ENCODE measurements at regions not wholly inside any gene's neighbourhood (a gene's known extent, or its start where the extent isn't known, plus 50 kb on each side); places are given as distances from the start of the nearest gene placed in this dataset.

GRCh38 chr6:113488061-113488460 lies 369.1 kb upstream of the MARCKS start:
- Mint-ChIP-seq H3K4me1 (no peaks in the 10 kb centered on the region), H3K9me3 (peaks cover 0 to 2% (median under 1%) of the 10 kb centered on the region in 6 donors), H3K36me3 (no peaks in the 10 kb centered on the region), H3K27ac (no peak overlapping the region), H3K27me3 (ENCODE audit: low read depth in 3 of 3) (peaks cover 0 to 3% (median 0%) of the 10 kb centered on the region in 3 donors), H3K4me3 (no peak overlapping the region)
- no peak for DNase-seq

GRCh38 chr6:113488812-113489685 lies 368.1 kb upstream of the MARCKS start:
- H3K4me3 Mint-ChIP-seq = no peak overlapping the region
- H3K9me3 Mint-ChIP-seq = peaks cover 0 to 2% (median under 1%) of the 10 kb centered on the region in 6 donors
- no peaks in the 10 kb centered on the region for H3K4me1 Mint-ChIP-seq
- DNase-seq = no peak
- no peak overlapping the region for H3K27ac Mint-ChIP-seq
- no peaks in the 10 kb centered on the region for H3K36me3 Mint-ChIP-seq
- peaks cover 0 to 3% (median 0%) of the 10 kb centered on the region in 3 donors for H3K27me3 Mint-ChIP-seq (ENCODE audit: low read depth in 3 of 3)

GRCh38 chr6:113489952-113490746 lies 367.0 kb upstream of the MARCKS start:
- H3K27ac Mint-ChIP-seq = no peak overlapping the region
- no peak for DNase-seq
- peaks cover 0 to 2% (median under 1%) of the 10 kb centered on the region in 6 donors for H3K9me3 Mint-ChIP-seq
- H3K4me3 Mint-ChIP-seq = no peak overlapping the region
- H3K27me3 Mint-ChIP-seq (ENCODE audit: low read depth in 3 of 3) = peaks cover 0 to 3% (median 0%) of the 10 kb centered on the region in 3 donors
- H3K36me3 Mint-ChIP-seq = no peaks in the 10 kb centered on the region
- no peaks in the 10 kb centered on the region for H3K4me1 Mint-ChIP-seq

DNA sequence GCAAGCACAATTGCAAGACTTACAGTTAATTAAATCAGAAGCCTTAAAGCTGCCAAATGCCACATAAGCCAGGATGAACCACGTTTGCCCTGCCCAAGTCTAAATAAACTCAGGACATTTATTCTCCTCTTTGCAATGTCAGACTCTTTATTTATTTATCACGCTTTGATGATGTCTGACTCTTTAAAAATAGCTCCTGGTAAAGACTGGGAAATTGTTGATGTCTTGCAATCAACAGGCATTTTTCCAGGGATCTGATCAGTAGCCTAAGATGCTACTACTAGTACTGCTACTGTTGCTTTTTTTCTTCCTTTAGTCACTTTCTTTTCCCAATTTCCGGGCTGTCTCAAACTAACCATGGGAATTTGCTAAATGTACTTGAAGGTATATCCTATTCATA lies 365.8 kb upstream of the MARCKS start:
- Mint-ChIP-seq H3K4me3 (no peak overlapping the region), H3K36me3 (no peaks in the 10 kb centered on the region), H3K27ac (no peak overlapping the region), H3K27me3 (ENCODE audit: low read depth in 3 of 3) (peaks cover 0 to 3% (median 0%) of the 10 kb centered on the region in 3 donors), H3K4me1 (no peaks in the 10 kb centered on the region), H3K9me3 (peaks cover 0 to 2% (median under 1%) of the 10 kb centered on the region in 6 donors)
- no peak for DNase-seq

- H3K36me3 Mint-ChIP-seq = no peaks in the 10 kb centered on the region
- H3K4me3 Mint-ChIP-seq = no peak overlapping the region
- no peaks in the 10 kb centered on the region for H3K9me3 Mint-ChIP-seq
- no peak overlapping the region for H3K27ac Mint-ChIP-seq
- H3K27me3 Mint-ChIP-seq (ENCODE audit: low read depth in 3 of 3) = peaks cover 0 to 3% (median 0%) of the 10 kb centered on the region in 3 donors
- no peaks in the 10 kb centered on the region for H3K4me1 Mint-ChIP-seq
- DNase-seq = no peak
Observed at GRCh38 chr6:113493991-113494390, 363.2 kb upstream of the MARCKS start.

GRCh38 chr6:113495521-113495920 lies 361.6 kb upstream of the MARCKS start:
- Mint-ChIP-seq H3K4me3 (no peak overlapping the region), H3K4me1 (no peaks in the 10 kb centered on the region), H3K27me3 (ENCODE audit: low read depth in 3 of 3) (peaks cover 0 to 3% (median 0%) of the 10 kb centered on the region in 3 donors), H3K36me3 (no peaks in the 10 kb centered on the region), H3K27ac (no peak overlapping the region), H3K9me3 (peaks cover 0 to 3% (median 0%) of the 10 kb centered on the region in 6 donors)
- no peak for DNase-seq

DNA sequence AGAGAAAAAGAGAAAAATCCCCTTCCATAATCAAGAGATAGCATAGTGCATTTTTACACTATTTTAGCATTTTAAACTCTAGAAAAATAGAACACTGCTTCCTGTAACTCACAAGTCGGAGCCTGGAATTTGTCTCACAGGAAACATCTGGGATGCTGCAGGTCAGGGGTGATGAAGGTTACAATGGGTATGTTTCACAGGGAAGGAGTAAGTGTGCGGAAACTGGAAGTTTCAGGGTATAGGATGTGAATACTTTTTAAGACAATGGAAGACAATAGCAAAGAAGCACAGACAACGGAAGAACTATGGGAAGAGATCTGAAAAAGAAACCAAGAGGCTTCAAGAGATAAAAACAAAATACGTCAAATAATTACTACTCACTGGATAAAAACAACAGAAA lies 361.0 kb upstream of the MARCKS start:
- H3K27me3 Mint-ChIP-seq (ENCODE audit: low read depth in 3 of 3) = peaks cover 0 to 3% (median 0%) of the 10 kb centered on the region in 3 donors
- H3K9me3 Mint-ChIP-seq = peaks cover 0 to 3% (median 0%) of the 10 kb centered on the region in 6 donors
- H3K4me3 Mint-ChIP-seq = no peak overlapping the region
- H3K27ac Mint-ChIP-seq = no peak overlapping the region
- H3K4me1 Mint-ChIP-seq = no peaks in the 10 kb centered on the region
- H3K36me3 Mint-ChIP-seq = no peaks in the 10 kb centered on the region
- DNase-seq = no peak

GRCh38 chr6:113500221-113500620 lies 356.9 kb upstream of the MARCKS start:
- DNase-seq = no peak
- Mint-ChIP-seq H3K36me3 (no peaks in the 10 kb centered on the region), H3K4me3 (no peak overlapping the region), H3K27ac (no peak overlapping the region), H3K27me3 (ENCODE audit: low read depth in 3 of 3) (peaks cover 0 to 3% (median 0%) of the 10 kb centered on the region in 3 donors), H3K9me3 (peaks cover 0 to 3% (median 0%) of the 10 kb centered on the region in 6 donors), H3K4me1 (no peaks in the 10 kb centered on the region)

GRCh38 chr6:113505084-113505699 lies 352.0 kb upstream of the MARCKS start:
- no peak overlapping the region for H3K4me3 Mint-ChIP-seq
- no peaks in the 10 kb centered on the region for H3K27me3 Mint-ChIP-seq (ENCODE audit: low read depth in 3 of 3)
- no peaks in the 10 kb centered on the region for H3K36me3 Mint-ChIP-seq
- no peak for DNase-seq
- no peak overlapping the region for H3K27ac Mint-ChIP-seq
- no peaks in the 10 kb centered on the region for H3K4me1 Mint-ChIP-seq
- H3K9me3 Mint-ChIP-seq = peaks cover 0 to 11% (median 0%) of the 10 kb centered on the region in 6 donors

- no peak for DNase-seq
- Mint-ChIP-seq H3K4me3 (no peak overlapping the region), H3K27me3 (ENCODE audit: low read depth in 3 of 3) (no peaks in the 10 kb centered on the region), H3K27ac (no peak overlapping the region), H3K36me3 (no peaks in the 10 kb centered on the region), H3K4me1 (no peaks in the 10 kb centered on the region), H3K9me3 (peaks cover 0 to 18% (median 0%) of the 10 kb centered on the region in 6 donors)
Observed at GRCh38 chr6:113508249-113508648, 348.9 kb upstream of the MARCKS start.

DNA sequence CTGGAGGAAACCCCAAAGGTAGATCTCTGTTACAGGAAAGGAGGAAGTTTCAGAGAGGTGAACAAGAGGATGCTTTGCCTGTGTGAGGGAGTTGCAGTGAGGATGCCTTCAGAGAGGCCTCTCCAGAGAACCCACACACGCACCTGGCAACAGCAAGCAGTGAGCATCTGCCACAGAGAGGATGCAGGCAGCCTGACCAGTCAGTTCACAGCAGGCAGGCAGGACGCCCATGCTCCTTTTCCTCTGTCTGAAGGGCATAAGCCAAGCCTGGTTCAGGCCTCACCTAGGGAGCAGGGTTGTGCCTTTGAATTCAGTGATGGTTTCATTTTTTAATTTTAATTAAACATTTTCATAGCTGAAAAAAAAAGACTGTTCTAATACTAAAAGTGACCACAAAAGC lies 346.0 kb upstream of the MARCKS start:
- no peaks in the 10 kb centered on the region for H3K27me3 Mint-ChIP-seq (ENCODE audit: low read depth in 3 of 3)
- peaks cover 0 to 28% (median 5%) of the 10 kb centered on the region in 6 donors for H3K9me3 Mint-ChIP-seq
- no peak overlapping the region for H3K27ac Mint-ChIP-seq
- H3K4me1 Mint-ChIP-seq = no peaks in the 10 kb centered on the region
- DNase-seq = no peak
- no peak overlapping the region for H3K4me3 Mint-ChIP-seq
- H3K36me3 Mint-ChIP-seq = no peaks in the 10 kb centered on the region

- Mint-ChIP-seq H3K36me3 (no peaks in the 10 kb centered on the region), H3K9me3 (peaks cover 0 to 28% (median 7%) of the 10 kb centered on the region in 6 donors), H3K4me1 (no peaks in the 10 kb centered on the region), H3K27ac (no peak overlapping the region), H3K27me3 (ENCODE audit: low read depth in 3 of 3) (peaks cover 0 to 3% (median 0%) of the 10 kb centered on the region in 3 donors), H3K4me3 (no peak overlapping the region)
- DNase-seq = no peak
Observed at GRCh38 chr6:113512576-113512975, 344.6 kb upstream of the MARCKS start.

GRCh38 chr6:113513086-113513485 lies 344.1 kb upstream of the MARCKS start:
- DNase-seq = no peak
- Mint-ChIP-seq H3K4me3 (no peak overlapping the region), H3K27me3 (ENCODE audit: low read depth in 3 of 3) (peaks cover 0 to 3% (median 0%) of the 10 kb centered on the region in 3 donors), H3K9me3 (peaks cover 0 to 28% (median 7%) of the 10 kb centered on the region in 6 donors), H3K27ac (no peak overlapping the region), H3K4me1 (no peaks in the 10 kb centered on the region), H3K36me3 (no peaks in the 10 kb centered on the region)

GRCh38 chr6:113522376-113522775 lies 334.8 kb upstream of the MARCKS start:
- Mint-ChIP-seq H3K36me3 (no peaks in the 10 kb centered on the region), H3K4me1 (no peaks in the 10 kb centered on the region), H3K27ac (no peak overlapping the region), H3K9me3 (peaks cover 0 to 4% (median under 1%) of the 10 kb centered on the region in 6 donors), H3K27me3 (ENCODE audit: low read depth in 3 of 3) (no peaks in the 10 kb centered on the region), H3K4me3 (no peak overlapping the region)
- no peak for DNase-seq

Measured in immature natural killer cell (primary cell).